ENCODE measurements at regions not wholly inside any gene's neighbourhood (a gene's known extent, or its start where the extent isn't known, plus 50 kb on each side); places are given as distances from the start of the nearest gene placed in this dataset.
A peak's percentile ranks its signal among the peaks of the same experiment; 100 is the strongest.

DNA sequence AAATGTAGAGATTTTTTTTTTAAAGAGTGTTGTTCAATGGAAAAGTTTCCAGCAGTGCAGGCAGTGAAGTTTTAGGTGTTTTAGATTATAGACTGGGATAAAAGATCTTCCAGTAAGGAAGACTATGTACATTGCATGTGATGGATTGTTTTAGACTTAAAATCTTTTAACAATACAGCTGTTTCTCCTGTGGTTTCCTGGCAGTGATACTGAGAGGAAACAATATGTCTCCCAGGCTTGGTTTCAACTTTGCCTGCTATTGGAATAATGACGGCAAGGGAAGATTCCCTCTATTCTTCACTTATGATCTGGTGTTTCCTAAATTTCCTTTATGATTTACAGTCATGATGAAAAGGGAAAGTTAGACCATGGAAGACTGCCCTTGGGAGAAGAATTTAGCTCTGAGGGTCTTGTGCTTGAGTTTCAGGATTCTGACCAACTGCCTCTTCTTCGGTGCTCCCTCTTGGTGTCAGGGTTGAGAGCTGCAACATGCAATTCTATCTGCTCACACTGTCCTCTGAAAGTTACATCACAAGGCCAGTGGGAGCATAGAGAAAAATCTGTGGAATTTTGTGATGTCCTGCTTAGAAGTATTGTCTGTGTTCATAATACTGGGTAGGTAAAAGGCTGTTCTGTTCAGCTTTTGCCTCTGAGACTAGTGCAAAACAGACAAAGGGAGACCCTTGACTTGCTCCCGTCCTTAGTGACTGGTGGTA lies 262.8 kb upstream of the MAN1A1 start:
- DNase-seq (ENCODE audit: low spot score) (peak; percentile 4), ATAC-seq (peak; percentile 66), FAIRE-seq (no peak)
- ChIA-PET POLR2A (no interaction called here), CTCF (ENCODE audit: low intra/inter-chr PET ratio, low total read pairs) (no interaction called here)
- Histone ChIP-seq H2AFZ (ENCODE audit: low read length) (no peak overlapping the region), H3K9ac (ENCODE audit: insufficient read depth, low read depth, low read length) (no peak overlapping the region), H3K27ac (ENCODE audit: extremely low read length, insufficient read depth, low read length) (no peak overlapping the region), H3K4me3 (replicated peaks in 1 of 3; ENCODE audit: insufficient read depth in 1 of 3, low read depth in 2 of 3, low read length in 3 of 3) (no peak overlapping the region), H3K79me2 (ENCODE audit: insufficient read depth, low read length) (no peaks in the 10 kb centered on the region), H3K9me3 (ENCODE audit: low read length) (no peaks in the 10 kb centered on the region), H4K20me1 (ENCODE audit: insufficient read depth, low read length) (no peaks in the 10 kb centered on the region), H3K36me3 (replicated peaks in 1 of 2; ENCODE audit: control insufficient read depth in 1 of 2, insufficient read depth in 2 of 2, low read length in 2 of 2) (no peaks in the 10 kb centered on the region), H3K27me3 (ENCODE audit: control insufficient read depth in 1 of 2, insufficient read depth in 2 of 2, low read length in 2 of 2) (no peaks in the 10 kb centered on the region), H3K4me1 (ENCODE audit: insufficient read depth, low read length) (no peaks in the 10 kb centered on the region), H3K4me2 (ENCODE audit: low read depth, low read length) (no peak overlapping the region)
- TF ChIP-seq ZNF224 (CRISPR knock-in tag; IDR thresholded peaks at IDR 0.05) = no peak
- TF ChIP-seq ZEB1 (IDR thresholded peaks at IDR 0.05; ENCODE audit: insufficient replicate concordance, low read depth) = no peak
- peak; percentile 78 for TF ChIP-seq ZNF263 (CRISPR knock-in tag; IDR thresholded peaks at IDR 0.05)
- intact Hi-C loops (cut with micrococcal nuclease; ENCODE audit: unreplicated experiment) (no loop called here), in situ Hi-C loops (cut with HindIII; ENCODE audit: extremely low pct_ligation_motif_present, low pct_unique_long_range_greater_than_20kb) (no loop called here)
- 1% methylated on average over 3 of the region's 3 CpGs for WGBS (ENCODE audit: low lambda C conversion rate)
- no TSS peak for BruUV-seq (replicated peaks)

DNA sequence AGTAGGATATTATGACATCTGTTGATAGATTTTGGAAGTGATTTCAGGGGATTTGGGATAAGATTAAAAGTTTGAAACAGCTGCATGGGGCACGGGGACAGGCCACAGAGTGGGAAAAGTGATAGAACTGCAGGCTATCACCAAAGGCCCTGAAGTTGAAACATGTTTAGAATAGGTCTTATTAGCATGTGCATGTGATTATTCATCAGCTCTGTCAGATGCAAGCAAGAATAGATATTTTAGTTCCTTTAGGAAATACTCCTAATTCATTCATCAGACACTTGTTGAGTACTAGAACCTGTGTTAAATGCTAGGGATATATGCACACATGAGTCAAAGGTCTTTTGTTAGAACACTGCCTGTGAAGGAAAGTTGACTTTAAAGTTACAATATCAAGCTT lies 261.2 kb upstream of the MAN1A1 start:
- ATAC-seq = no peak
- no peak overlapping the region for H3K4me3 ChIP-seq (replicated peaks in 1 of 3; ENCODE audit: insufficient read depth in 1 of 3, low read depth in 2 of 3, low read length in 3 of 3)
- intact Hi-C loops (cut with micrococcal nuclease; ENCODE audit: unreplicated experiment) (no loop called here), in situ Hi-C loops (cut with HindIII; ENCODE audit: extremely low pct_ligation_motif_present, low pct_unique_long_range_greater_than_20kb) (no loop called here)
- no peak for FAIRE-seq
- ChIA-PET POLR2A (no interaction called here), CTCF (ENCODE audit: low intra/inter-chr PET ratio, low total read pairs) (no interaction called here)
- 0% methylated on average over 1 of the region's 1 CpG for WGBS (ENCODE audit: low lambda C conversion rate)
- H3K79me2 ChIP-seq (ENCODE audit: insufficient read depth, low read length) = no peaks in the 10 kb centered on the region
- TF ChIP-seq ZNF773 (CRISPR knock-in tag; IDR thresholded peaks at IDR 0.05; ENCODE audit: borderline replicate concordance) (no peak), ZC3H4 (CRISPR knock-in tag; IDR thresholded peaks at IDR 0.05; ENCODE audit: borderline replicate concordance) (no peak), NFRKB (IDR thresholded peaks at IDR 0.05) (no peak), ZFP1 (CRISPR knock-in tag; IDR thresholded peaks at IDR 0.05) (no peak), SP1 (IDR thresholded peaks at IDR 0.05) (no peak), SP1 (CRISPR knock-in tag; IDR thresholded peaks at IDR 0.05) (no peak), ZNF235 (CRISPR knock-in tag; IDR thresholded peaks at IDR 0.05; ENCODE audit: borderline replicate concordance) (no peak), SP140L (CRISPR knock-in tag; IDR thresholded peaks at IDR 0.05; ENCODE audit: borderline replicate concordance) (no peak)
- TF ChIP-seq, protein P1, sequence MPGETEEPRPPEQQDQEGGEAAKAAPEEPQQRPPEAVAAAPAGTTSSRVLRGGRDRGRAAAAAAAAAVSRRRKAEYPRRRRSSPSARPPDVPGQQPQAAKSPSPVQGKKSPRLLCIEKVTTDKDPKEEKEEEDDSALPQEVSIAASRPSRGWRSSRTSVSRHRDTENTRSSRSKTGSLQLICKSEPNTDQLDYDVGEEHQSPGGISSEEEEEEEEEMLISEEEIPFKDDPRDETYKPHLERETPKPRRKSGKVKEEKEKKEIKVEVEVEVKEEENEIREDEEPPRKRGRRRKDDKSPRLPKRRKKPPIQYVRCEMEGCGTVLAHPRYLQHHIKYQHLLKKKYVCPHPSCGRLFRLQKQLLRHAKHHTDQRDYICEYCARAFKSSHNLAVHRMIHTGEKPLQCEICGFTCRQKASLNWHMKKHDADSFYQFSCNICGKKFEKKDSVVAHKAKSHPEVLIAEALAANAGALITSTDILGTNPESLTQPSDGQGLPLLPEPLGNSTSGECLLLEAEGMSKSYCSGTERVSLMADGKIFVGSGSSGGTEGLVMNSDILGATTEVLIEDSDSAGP (CRISPR knock-in tag; IDR thresholded peaks at IDR 0.05; ENCODE audit: borderline replicate concordance) = no peak
- TF ChIP-seq, protein P2, sequence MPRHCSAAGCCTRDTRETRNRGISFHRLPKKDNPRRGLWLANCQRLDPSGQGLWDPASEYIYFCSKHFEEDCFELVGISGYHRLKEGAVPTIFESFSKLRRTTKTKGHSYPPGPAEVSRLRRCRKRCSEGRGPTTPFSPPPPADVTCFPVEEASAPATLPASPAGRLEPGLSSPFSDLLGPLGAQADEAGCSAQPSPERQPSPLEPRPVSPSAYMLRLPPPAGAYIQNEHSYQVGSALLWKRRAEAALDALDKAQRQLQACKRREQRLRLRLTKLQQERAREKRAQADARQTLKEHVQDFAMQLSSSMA (CRISPR knock-in tag; IDR thresholded peaks at IDR 0.05) = no peak
- H2AFZ ChIP-seq (ENCODE audit: low read length) = no peak overlapping the region
- H3K27me3 ChIP-seq (ENCODE audit: control insufficient read depth in 1 of 2, insufficient read depth in 2 of 2, low read length in 2 of 2) = no peaks in the 10 kb centered on the region
- BruUV-seq (replicated peaks) = no TSS peak
- H3K27ac ChIP-seq (ENCODE audit: extremely low read length, insufficient read depth, low read length) = no peak overlapping the region
- no peaks in the 10 kb centered on the region for H3K36me3 ChIP-seq (replicated peaks in 1 of 2; ENCODE audit: control insufficient read depth in 1 of 2, insufficient read depth in 2 of 2, low read length in 2 of 2)
- no peak overlapping the region for H3K9ac ChIP-seq (ENCODE audit: insufficient read depth, low read depth, low read length)
- H4K20me1 ChIP-seq (ENCODE audit: insufficient read depth, low read length) = no peaks in the 10 kb centered on the region
- no peaks in the 10 kb centered on the region for H3K4me1 ChIP-seq (ENCODE audit: insufficient read depth, low read length)
- H3K9me3 ChIP-seq (ENCODE audit: low read length) = no peaks in the 10 kb centered on the region
- no peak for DNase-seq (ENCODE audit: low spot score)
- H3K4me2 ChIP-seq (ENCODE audit: low read depth, low read length) = no peak overlapping the region
